ENCODE measurements at regions not wholly inside any gene's neighbourhood (a gene's known extent, or its start where the extent isn't known, plus 50 kb on each side); places are given as distances from the start of the nearest gene placed in this dataset.

- no peak overlapping the region for H3K9ac ChIP-seq (ENCODE audit: low read length)
- ChIA-PET POLR2A (no interaction called here), CTCF (no interaction called here)
- H3K4me1 ChIP-seq (ENCODE audit: control insufficient read depth in 2 of 2, insufficient read depth in 2 of 2, low read length in 2 of 2) = peaks cover 0 to 8% of the 10 kb centered on the region in 2 donors
- WGBS (ENCODE audit: insufficient coverage) = no CpG with 5 or more reads among the region's 3 CpGs
- no peaks in the 10 kb centered on the region for H3K27me3 ChIP-seq (replicated peaks in 1 of 4; ENCODE audit: control extremely low read depth in 1 of 4, control insufficient read depth in 3 of 4, insufficient read depth in 4 of 4, low read length in 3 of 4)
- TF ChIP-seq EZH2 (IDR thresholded peaks at IDR 0.05; ENCODE audit: borderline replicate concordance, insufficient read depth, low read depth, low read length, poor library complexity, severe bottlenecking) = no peak
- no peak for TF ChIP-seq CTCF (IDR thresholded peaks at IDR 0.05)
- peaks cover 2 to 20% of the 10 kb centered on the region in 2 experiments for H3K36me3 ChIP-seq (replicated peaks in 1 of 2; ENCODE audit: control extremely low read depth in 1 of 2, control insufficient read depth in 1 of 2, extremely low read depth in 1 of 2, insufficient read depth in 2 of 2, low read length in 1 of 2)
- DNase-seq (no peak), ATAC-seq (ENCODE audit: low read depth) (no peak)
- no peaks in the 10 kb centered on the region for H3K9me3 ChIP-seq (ENCODE audit: control extremely low read depth in 1 of 3, control insufficient read depth in 2 of 3, insufficient read depth in 1 of 3, low read length in 2 of 3)
- no peak overlapping the region for H3K4me3 Mint-ChIP-seq
- intact Hi-C loops (cut with micrococcal nuclease) = no loop called here
- no peak overlapping the region for H3K4me3 ChIP-seq (ENCODE audit: control extremely low read depth in 1 of 5, extremely low read depth in 1 of 5, insufficient read depth in 1 of 5, low read depth in 2 of 5, low read length in 4 of 5)
- no peak overlapping the region for H2AFZ ChIP-seq (ENCODE audit: insufficient read depth, low read depth, low read length, poor library complexity, severe bottlenecking)
- no peaks in the 10 kb centered on the region for H3K79me2 ChIP-seq (ENCODE audit: control insufficient read depth, insufficient read depth, low read length)
- H3K27me3 Mint-ChIP-seq = no peaks in the 10 kb centered on the region
- H3K27ac Mint-ChIP-seq = no peak overlapping the region
- H3K27ac ChIP-seq (ENCODE audit: low read length in 2 of 2) = no peak overlapping the region
- H4K20me1 ChIP-seq (ENCODE audit: control insufficient read depth, insufficient read depth, low read length, poor library complexity, severe bottlenecking) = no peaks in the 10 kb centered on the region
- H3K9me3 Mint-ChIP-seq (ENCODE audit: insufficient read depth) = no peaks in the 10 kb centered on the region
- peaks cover 8% of the 10 kb centered on the region for H3K4me1 Mint-ChIP-seq
- no peak overlapping the region for H3K4me2 ChIP-seq (replicated peaks; ENCODE audit: low read depth, low read length, poor library complexity, severe bottlenecking)
These were observed 51.1 kb downstream of the HYCC1 start for GRCh38 chr7:22962775-22963350.

- ATAC-seq (ENCODE audit: low read depth) (no peak), DNase-seq (peak; percentile 7)
- Mint-ChIP-seq H3K27ac (no peak overlapping the region), H3K4me3 (no peak overlapping the region), H3K27me3 (no peaks in the 10 kb centered on the region), H3K4me1 (peaks cover 8% of the 10 kb centered on the region), H3K9me3 (ENCODE audit: insufficient read depth) (no peaks in the 10 kb centered on the region)
- Histone ChIP-seq H3K79me2 (ENCODE audit: control insufficient read depth, insufficient read depth, low read length) (no peaks in the 10 kb centered on the region), H3K4me1 (ENCODE audit: control insufficient read depth in 2 of 2, insufficient read depth in 2 of 2, low read length in 2 of 2) (peaks cover 0 to 8% of the 10 kb centered on the region in 2 donors), H3K9ac (ENCODE audit: low read length) (no peak overlapping the region), H3K4me3 (ENCODE audit: control extremely low read depth in 1 of 5, extremely low read depth in 1 of 5, insufficient read depth in 1 of 5, low read depth in 2 of 5, low read length in 4 of 5) (no peak overlapping the region), H4K20me1 (ENCODE audit: control insufficient read depth, insufficient read depth, low read length, poor library complexity, severe bottlenecking) (no peaks in the 10 kb centered on the region), H2AFZ (ENCODE audit: insufficient read depth, low read depth, low read length, poor library complexity, severe bottlenecking) (no peak overlapping the region), H3K27ac (ENCODE audit: low read length in 2 of 2) (no peak overlapping the region), H3K4me2 (replicated peaks; ENCODE audit: low read depth, low read length, poor library complexity, severe bottlenecking) (no peak overlapping the region), H3K36me3 (replicated peaks in 1 of 2; ENCODE audit: control extremely low read depth in 1 of 2, control insufficient read depth in 1 of 2, extremely low read depth in 1 of 2, insufficient read depth in 2 of 2, low read length in 1 of 2) (peaks cover 0 to 17% of the 10 kb centered on the region in 2 experiments), H3K27me3 (replicated peaks in 1 of 4; ENCODE audit: control extremely low read depth in 1 of 4, control insufficient read depth in 3 of 4, insufficient read depth in 4 of 4, low read length in 3 of 4) (no peaks in the 10 kb centered on the region), H3K9me3 (ENCODE audit: control extremely low read depth in 1 of 3, control insufficient read depth in 2 of 3, insufficient read depth in 1 of 3, low read length in 2 of 3) (no peaks in the 10 kb centered on the region)
- no peak for TF ChIP-seq CTCF (IDR thresholded peaks at IDR 0.05)
- ChIA-PET POLR2A (no interaction called here), CTCF (interaction anchor here (3.8 kb wide), 1 partner anchor 97 kb away, joined by 15 read pairs; no protein-coding TSS in a partner anchor)
- WGBS (ENCODE audit: insufficient coverage) = no CpG with 5 or more reads among the region's 1 CpG
- intact Hi-C loops (cut with micrococcal nuclease) = loop anchor here (10.0 kb wide), 2 partner anchors 96 to 104 kb away; no protein-coding TSS in a partner anchor
These were observed 55.2 kb downstream of the HYCC1 start for GRCh38 chr7:22958742-22959141.

Data from B cell (primary cell).